Cerebellar nuclear complex (tissue), 1 donor: ENCODE measurements at regions not wholly inside any gene's neighbourhood (a gene's known extent, or its start where the extent isn't known, plus 50 kb on each side); places are given as distances from the start of the nearest gene placed in this dataset.
"Not testable (repeated sequence)": the region's sequence is repeated elsewhere in the genome, so short reads cannot be mapped to it uniquely, and the experiment has no call there.

ENCODE experiments used
- DNase-seq, 2 experiments: peaks; one replicate each; lab custom pipeline; 2025; lab: John Stamatoyannopoulos, UW

DNA sequence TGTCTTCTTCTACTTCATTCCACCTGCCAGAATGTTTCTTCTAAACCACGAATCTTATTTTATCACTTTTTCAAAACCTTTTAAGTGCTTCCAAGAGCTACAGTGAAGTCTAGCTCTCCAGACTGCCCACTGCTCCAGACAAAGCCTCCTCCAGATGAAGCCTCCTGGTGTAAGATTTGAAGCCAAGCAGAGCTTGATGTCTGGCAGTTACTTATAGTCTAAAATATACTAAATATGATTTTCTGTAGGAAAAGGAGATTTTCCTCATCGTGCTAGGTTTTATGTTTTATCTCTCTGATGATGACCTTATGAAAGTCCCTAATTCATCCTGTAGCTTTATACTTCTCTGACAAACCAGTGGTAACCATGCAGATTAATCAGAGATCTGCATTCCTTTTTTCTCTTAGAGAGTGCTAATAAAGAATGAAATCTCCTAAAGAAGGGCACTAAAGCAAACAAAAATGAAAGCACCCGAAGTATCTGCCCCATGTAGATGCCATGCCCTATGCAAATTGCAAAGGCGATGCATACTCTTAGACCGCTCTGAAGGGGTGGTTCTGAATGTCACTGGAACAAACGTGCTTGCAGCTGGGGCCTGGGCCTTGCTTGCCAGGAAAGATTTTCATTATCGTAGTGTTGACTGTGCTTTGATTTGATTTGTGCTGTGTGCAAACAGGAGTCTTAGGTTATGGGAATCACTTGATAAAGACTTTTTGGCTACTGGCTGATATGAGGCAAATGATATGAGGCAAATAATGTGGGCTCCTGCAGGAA, 314.2 kb downstream of the PID1 start:
- no peak for DNase-seq

DNA sequence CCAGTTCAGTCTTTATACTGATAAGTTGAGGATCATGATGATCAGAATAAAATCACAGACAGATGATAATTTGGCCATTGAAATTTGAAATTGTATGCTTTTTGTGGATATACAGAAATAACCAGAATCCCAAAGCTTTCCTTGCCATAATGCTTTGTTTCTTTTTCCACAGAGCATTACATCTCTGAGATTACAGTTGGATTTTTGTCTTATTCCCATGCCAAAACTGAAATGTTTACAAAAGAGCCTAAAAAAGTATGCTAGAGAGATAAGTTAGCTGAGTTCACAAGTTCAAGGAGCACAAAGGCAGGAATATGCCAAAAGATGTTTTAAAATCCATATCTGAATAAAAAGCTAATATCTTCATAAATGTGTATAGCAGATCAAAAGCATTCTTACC, 321.3 kb downstream of the PID1 start:
- DNase-seq = no peak

DNA sequence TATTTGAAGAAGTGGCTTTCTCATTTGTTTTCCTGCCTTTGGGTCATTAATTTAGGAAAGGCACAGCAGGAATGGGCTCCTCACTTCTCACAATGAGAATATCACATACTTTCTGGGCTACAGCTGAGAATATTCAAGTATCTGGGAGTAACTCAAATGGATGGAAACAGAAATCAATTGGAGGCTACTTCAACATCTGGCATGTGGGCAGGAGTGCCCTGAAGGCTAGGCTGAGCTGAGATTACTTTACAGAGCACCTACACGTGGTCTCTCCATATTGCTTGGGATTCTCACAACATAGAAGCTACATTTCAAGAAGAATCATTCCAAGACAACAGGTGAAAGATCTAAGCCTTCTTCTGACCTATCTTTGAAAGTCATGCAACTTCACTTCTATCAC, 325.4 kb downstream of the PID1 start:
- no peak for DNase-seq

DNA sequence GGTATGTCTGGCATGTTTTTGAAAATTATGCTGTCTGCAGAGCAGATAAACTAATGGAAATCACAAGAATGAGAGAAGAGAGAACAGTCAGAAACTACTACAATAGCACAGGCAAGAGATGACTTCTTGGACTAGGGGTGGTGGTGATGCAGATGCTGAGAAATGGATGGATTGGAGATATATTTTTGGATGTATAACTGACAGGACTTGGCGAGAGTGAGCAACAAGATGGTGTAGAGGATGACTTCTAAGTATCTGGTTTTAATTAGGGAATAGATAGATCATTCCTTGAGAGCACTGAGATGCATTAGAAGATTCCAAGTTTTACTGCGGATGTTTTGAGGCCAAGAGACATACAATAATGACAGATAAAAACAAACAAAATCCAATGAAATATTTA, 328.2 kb downstream of the PID1 start:
- DNase-seq = no peak

DNA sequence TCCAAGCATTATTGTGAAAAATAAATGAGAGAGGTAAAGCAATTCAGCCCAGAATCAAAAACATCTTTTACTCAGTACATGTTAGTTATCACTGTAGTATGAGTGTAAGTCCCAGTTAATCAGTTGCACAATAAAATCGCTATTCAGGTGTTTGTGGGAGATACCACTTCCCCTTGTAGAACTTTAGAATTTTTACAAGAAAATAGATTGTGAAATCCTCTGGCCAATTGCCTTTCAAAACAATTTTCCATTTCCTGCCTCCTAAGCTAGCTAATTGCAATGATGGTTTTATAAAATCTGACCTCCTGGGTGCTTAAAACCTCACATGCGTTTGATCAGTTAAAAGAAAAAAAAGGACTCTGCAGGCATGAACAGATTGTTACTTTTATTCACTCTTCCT, 332.5 kb downstream of the PID1 start:
- no peak for DNase-seq

DNA sequence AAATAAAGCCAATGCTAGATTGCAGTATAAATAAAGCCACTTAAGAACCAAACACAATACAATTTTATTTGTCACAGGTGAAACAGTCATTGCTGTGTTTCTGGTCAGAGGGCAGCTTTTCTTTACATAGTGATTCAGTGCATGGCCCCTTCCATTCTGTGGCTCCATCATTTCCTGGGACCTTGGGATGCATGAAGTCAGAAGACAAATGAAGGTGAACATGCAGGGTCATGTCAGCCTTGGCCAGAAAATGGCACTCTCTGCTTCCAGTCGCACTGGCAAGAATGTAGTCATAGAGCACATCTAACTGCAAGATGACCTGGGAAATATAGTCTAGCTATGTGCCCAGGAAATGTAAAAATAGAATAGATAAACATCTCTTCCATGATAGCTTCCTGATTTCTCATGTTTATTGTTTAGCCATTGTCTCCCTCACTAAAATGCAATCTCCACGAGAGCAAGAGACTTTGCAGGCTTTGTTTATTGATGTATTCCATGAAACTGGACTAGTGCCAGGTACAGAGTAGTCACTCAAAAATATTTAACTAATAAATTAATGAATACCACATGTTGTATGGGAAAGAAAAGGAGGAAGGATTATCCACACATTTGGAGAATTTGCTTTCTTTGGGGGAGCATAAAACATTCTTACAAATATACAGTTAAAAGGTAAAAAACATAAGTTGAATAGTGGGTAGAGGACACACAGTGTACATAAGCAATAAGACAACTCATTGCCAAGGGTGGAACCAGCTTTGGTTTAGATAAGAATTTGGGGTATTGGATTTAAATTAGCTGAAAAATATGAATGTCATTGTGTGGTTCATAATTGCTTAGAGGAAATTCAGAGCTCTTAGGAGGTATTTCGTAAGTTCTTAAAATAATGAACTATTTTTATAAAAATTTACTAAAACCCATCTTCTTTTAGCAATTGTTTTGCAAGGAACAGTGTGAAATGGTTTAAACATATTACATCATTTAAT, 343.8 kb downstream of the PID1 start:
- no peak for DNase-seq

DNA sequence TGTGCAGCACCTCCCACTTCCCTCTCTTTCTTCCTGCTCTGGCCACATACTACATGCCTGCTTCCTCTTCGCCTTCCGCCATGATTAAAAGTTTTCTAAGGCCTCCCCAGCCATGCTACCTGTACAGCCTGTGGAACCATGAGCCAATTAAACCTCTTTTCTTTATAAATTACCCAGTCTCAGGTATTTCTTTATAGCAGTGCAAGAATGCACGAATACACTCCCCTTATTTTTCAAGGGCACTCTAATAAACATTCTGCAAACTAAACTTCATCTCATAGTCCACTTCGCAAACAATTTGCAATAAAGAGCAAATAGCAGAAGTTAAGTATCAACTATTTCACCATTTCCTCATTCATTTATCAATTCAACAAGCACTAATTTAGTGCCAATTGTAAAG, 351.3 kb downstream of the PID1 start:
- no peak for DNase-seq

DNA sequence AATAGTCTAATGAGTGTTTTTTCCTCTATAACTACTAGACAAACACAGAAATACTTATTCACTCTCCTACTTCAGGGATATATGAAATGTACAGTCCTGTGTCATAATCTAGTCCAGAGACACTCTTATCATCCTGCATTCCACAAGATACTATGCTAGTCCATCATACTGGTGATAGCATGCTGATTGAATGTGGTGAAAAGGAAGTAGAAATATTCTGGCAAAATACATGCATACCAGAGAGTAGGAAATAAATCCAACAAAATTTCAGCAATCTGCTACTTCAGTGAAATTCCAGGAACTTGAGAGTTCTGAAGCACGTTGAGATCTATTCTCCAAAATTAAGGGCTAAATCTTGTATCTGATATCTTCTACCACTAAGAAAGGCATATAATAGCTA, 353.9 kb downstream of the PID1 start:
- no peak for DNase-seq

DNA sequence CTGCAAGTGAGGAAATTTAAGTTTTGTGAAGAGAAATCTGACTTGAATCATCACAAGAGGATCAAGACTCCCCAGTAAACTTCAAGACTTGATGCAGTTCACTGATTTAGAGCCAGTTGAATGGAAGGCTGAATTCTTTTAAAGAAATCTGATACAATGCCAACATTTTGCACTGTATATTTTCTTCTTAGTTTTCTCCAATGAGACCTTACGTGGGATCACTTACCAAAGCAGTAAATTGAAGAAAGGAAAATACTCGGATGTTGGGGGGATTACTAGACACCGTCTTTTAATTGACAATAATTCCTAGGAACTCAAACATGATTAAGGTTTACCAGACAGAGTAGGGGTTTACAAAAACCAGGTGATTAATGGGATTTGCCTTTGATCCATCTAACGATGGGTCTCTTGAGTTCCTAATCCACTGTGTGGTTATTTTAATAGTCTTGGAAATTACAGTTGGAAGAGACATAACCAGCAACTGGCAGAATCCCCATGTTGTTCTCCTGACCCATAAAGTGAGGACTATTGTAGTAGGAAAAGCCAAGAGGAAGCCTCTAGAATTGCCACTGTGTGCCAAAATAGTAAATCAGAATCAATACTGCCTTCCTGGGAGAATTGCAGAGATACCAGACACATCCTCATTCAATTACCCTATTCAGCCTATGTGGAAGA, 354.5 kb downstream of the PID1 start:
- DNase-seq = no peak

DNA sequence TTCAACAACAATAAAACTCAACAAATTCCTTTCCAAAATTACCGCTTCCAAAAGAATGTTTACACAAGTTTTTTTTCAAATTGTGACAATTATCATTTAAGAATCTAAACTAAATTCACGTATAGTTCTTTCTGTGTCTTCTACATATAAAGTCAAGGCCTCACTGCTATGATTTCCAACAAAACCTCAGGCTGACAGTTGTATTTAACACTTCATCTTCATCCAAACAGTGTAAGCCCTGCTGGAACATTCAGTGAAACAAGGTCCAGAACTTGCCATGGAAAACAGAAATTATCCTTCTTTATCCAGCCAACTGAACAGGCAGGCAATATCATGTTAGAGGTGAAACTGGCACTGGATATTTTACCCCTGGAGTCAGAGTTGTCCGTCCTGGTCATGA, 357.9 kb downstream of the PID1 start:
- DNase-seq = no peak

DNA sequence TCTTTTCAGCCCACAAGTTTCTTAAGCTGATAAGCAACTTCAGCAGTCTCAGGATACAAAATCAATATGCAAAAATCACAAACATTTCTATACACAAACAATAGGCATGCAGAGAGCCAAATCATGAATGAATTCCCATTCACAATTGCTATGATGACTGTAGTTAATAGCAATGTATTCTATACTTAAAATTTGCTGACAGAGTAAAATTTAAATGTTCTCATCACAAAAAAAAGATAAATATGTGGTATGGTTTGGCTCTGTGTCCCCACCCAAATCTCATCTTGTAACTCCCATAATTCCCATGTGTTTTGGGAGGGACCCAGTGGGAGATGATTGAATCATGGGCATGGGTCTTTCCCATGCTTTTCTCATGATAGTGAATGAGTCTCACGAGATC, 360.2 kb downstream of the PID1 start:
- DNase-seq = not testable (repeated sequence)

DNA sequence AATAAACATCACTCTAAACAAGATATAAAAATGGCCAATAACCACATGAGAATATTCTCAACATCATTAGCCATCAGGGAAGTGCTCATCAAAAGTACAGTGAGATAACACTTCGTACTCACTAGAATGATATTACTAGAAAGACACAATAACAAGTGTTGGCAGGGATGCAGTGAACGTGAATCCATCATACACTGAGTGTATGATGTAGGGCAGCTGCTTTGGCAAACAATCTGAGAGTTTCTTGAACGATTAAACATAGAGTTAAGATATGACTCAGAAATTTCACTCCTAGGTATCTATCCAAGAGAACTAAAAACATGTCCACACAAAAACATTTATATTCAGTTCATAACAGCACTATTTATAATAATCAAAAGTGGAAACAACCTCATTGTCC, 368.9 kb downstream of the PID1 start:
- DNase-seq = no peak

DNA sequence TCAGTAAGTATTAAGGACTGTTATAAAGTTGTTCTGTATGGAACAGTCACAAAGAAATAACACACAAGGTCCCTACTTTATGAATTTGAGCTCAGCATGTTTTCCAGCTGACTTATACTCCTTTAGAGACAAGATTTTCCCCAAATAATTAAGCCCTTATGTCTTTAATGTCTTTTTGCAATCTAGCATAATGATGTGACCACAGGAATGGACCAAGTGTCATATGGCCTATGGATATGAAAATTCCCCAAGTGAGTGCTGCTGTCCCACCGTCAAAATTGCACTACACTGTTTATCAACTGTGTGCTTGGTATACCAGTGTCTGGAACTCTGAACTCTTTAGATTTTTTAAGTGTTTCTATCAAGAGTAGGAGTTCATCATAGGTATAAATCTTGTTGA, 369.6 kb downstream of the PID1 start:
- no peak for DNase-seq

DNA sequence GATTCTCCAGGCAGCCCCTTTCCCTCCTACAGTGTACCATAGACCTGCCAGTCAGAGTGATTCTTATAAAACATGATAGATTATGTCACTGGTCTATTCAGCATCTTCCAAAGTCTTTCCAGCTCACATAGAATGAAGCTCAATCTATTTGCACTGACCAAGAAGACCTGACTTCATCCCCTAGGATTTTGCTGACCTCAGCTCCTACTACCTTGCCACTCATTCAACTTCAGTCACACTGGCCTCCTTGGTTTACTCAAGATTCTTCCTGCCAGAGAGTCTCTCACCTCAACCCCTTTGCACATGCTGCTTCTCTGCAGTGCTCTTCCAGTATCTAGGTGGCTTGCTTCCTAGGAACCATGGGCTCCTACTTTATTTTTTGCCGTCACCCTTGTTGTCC, 392.9 kb downstream of the PID1 start:
- DNase-seq = no peak

DNA sequence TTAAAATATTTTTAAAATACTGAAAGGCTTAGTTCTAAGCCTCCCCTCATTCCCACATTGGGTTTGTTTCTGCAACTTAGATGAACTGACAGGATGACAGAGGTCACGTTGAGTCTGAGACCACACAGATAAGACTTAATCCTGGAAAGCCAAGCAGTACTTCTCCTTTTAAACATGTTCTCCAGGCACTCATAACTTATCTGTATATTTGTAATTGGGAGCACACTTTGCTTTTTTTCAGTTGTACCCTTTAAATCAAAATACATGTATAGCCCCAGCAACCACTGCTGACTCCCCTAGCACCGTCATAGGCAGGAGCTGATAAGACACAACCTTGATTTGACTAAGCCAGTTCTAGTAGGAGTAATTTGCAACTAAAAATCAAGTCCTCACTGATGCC, 394.8 kb downstream of the PID1 start:
- DNase-seq = no peak

DNA sequence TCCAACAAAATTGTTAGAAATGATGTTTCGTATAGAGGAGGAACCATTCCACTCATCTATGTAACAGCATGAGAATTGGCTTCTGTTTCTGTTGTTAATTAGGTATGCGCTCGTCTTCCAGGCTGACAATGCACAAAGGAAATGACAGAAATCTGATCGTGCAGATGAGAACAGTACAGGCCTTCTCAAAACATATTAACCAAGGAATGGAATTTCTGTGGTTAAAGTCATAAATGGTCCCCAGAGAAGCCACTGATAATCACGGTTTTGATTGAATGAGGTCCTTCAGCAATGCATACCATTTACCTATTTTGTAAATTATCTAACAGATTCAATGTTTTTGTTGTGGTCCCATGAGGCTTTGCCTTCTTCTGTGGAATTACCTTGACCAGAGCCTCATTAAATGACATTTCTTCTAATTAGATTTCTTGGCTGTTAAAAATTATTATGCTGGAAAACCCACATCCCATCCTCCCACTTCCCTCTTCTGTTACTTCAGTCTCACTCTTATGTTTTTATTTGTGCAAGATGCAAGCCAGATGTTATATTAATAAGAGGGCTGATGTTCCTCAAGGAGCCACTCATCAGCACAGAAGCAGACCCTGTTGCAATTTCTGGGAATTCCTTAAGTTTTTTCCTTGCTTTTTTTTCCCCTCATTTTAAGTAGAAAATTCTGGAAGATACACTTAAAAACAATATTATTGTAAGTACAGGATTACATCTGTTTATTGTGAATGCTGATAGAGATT, 395.8 kb downstream of the PID1 start:
- no peak for DNase-seq

DNA sequence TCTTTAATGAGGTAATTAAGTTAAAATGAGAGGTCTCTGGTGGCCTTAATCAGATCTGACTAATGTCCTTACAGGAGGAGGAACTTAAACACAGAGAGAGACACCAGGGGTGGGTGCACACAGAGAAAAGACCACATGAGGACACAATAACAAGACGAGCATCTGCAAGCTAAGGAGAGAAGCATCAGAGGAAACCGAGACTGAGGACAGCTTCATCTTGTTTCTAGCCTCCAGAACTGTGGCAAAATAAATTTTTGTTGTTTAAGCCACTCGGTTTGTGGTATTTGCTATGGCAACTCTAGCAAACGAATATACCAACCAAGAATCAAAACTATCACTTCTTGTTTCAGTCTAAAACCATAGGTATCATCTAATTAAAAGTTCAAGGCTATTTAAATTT, 400.1 kb downstream of the PID1 start:
- no peak for DNase-seq

DNA sequence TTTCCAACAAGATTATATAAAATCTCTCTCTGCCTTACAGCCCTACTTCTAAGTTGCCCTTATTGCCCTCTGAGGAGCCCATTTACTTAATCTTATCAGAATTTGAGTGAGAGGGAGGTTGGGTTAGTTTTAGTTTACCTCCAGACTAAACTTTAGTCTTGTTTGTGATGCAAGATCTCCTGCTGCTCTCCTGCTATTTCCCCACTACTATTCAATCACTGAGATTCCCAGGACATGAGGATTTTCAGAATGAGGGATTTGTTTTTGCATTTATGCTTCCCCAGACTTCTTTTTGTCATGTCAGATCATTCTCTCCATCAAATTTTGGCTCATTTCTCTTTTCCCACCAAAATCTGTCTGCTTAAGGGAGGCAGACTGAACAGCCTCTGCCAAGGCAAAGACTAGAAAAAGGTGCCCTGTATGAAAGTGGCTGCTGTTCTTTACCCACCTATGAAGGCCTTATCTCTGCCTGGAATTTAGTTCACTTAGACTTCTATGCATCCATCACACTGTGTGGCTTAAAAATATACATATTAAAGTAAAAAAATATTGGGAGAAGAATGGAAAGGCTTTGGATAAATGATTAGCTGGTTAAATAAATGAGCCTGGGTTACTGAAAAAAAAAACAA, 401.3 kb downstream of the PID1 start:
- DNase-seq = no peak

DNA sequence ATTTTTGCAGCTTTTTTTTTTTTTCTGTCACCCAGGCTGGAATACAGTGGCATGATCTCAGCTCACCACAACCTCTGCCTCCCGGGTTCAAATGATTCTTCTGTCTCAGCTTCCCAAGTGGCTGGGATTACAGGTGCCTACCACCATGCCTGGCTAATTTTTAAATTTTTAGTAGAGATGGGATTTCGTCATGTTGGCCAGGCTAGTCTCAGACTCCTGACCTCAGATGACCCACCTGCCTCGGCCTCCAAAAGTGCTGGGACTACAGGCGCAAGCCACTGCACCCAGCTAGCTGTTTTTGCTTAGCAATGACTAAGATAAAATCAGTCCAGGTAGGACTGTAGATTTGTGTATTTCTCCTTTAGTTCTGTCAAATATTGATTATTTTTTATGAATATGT, 403.7 kb downstream of the PID1 start:
- no peak for DNase-seq

DNA sequence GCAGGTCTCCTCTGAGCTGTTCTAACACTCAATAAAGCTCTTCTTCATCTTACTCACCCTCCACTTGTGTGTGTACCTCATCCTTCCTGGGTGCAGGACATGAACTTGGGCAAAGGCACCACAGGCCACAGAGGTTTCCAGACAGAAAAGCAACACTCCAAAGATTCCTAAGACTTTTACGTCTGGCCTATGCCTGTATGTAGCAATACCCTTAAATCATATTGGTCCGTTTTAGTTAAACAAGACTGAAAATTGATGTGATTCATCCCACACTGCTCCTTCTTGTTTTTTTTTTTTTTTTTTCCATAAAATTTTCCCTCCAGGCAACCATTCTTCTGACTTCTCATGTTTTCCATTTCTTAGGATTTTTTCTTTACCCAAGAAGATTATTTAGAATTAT, 404.3 kb downstream of the PID1 start:
- DNase-seq = no peak

DNA sequence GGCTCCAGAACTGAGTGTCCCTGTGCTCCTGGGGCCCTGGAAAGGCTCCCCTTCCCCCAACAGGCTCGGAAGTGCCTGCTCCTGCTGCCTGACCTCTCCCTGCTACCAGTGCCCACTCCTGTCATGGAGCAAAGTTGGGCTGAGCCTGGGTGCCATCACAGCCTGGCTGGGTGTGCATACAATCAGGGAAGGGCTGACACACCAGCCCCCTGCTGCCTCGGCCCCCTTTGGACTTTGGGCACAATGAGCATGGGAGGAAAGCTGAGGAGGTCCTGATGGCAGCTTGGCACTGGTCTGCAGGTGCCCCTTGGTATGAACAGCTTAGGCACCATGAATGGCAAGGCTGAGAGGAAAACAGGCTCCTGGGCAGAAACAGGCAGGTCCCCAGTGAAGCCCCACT, 405.0 kb downstream of the PID1 start:
- no peak for DNase-seq

DNA sequence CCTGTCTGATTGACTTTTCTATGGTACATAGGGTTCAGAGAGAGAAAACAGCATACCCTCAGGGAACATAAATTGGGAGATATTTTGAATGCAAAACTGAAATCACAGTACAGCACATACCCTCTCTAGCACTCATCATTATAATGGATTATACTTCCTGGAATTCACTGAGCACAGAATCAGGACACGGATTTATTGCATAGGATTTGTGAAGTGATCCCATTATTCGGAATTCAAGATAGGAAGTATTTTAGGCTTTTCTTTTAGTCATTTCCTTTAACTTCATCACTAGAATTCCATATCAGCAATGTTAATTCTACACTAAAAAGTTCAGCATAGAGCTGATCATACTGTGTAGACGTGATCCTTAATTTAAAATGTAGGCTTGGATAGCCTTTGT, 407.0 kb downstream of the PID1 start:
- DNase-seq = no peak
